GM12892 (cell line): ENCODE measurements at regions not wholly inside any gene's neighbourhood (a gene's known extent, or its start where the extent isn't known, plus 50 kb on each side); places are given as distances from the start of the nearest gene placed in this dataset.

Experiments used
- POLR2AphosphoS5 ChIP-seq: IDR thresholded peaks from 2 replicates; pipeline ENCODE4 v1.6.1; 2011; ENCODE audit warnings: low read depth, low read length, control low read depth
- TAF1 ChIP-seq: IDR thresholded peaks from 2 replicates; pipeline ENCODE4 v1.6.1; 2011; ENCODE audit warnings: low read depth, mild to moderate bottlenecking, control low read depth, low read length, borderline replicate concordance

DNA sequence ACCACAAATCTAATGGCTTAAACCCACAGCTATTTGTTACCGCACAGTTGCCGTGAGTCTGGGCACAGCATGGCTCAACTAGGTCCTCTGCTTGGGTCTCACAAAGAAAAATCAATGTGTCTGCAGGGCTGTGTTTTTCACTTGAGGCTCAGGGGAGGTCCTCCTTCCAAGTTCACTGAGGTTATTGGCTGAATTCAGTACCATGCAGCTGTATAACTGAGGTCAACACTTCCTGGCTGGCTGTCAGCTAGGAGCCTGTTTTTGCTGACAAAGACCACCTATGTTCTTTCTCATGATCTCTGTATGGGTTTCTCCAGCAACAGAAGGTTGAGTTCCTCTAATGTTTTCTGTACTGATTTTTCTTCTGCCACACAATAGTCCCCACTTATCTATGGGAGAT lies 736.7 kb upstream of the PRKX start:
- no peak for TF ChIP-seq TAF1
- no peak for TF ChIP-seq POLR2AphosphoS5
